ENCODE measurements at regions not wholly inside any gene's neighbourhood (a gene's known extent, or its start where the extent isn't known, plus 50 kb on each side); places are given as distances from the start of the nearest gene placed in this dataset.

DNA sequence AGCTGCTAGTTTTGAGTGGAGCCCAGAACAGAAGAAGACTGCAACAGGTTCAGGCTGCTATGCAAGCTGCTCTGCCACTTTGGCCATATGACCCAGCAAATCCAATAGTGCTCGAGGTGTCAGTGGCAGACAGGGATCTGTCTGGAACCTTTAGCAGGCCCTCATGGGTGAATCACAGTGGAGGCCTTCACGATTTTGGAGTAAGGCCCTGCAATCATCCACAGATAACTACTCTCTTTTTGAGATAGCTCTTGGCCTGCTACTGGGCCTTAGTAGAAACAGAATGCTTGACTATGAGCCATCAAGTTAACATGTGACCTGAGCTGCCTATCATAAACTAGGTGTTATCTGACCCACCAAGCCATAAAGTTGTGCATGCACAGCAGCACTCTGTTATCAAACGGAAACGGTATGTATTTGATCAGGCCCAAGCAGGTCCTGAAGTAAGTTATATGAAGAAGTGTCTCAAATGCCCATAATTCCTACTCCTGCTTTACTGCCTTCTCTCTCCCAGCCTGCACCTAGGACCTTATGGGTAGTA, 116.9 kb upstream of the CCDC196 start:
- no peak for DNase-seq (ENCODE audit: low spot score)

DNA sequence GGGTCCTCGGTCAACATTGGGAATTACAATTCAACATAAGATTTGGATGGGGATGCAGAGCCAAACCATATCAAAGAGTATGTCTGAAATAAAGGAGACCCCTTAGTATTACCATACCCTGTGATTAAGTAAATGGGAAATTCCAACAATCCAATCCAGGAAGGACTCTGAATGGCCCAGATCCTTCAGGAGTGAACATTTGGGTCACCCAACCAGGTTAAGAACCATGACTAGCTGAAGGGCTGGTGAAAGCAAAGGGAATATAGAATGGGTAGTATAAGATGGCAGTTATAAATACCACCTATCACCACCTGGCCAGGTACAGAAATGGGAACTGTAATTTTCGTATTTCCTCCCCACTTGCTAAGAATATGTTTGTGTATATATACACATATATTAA, 114.4 kb upstream of the CCDC196 start:
- DNase-seq (ENCODE audit: low spot score) = no peak

DNA sequence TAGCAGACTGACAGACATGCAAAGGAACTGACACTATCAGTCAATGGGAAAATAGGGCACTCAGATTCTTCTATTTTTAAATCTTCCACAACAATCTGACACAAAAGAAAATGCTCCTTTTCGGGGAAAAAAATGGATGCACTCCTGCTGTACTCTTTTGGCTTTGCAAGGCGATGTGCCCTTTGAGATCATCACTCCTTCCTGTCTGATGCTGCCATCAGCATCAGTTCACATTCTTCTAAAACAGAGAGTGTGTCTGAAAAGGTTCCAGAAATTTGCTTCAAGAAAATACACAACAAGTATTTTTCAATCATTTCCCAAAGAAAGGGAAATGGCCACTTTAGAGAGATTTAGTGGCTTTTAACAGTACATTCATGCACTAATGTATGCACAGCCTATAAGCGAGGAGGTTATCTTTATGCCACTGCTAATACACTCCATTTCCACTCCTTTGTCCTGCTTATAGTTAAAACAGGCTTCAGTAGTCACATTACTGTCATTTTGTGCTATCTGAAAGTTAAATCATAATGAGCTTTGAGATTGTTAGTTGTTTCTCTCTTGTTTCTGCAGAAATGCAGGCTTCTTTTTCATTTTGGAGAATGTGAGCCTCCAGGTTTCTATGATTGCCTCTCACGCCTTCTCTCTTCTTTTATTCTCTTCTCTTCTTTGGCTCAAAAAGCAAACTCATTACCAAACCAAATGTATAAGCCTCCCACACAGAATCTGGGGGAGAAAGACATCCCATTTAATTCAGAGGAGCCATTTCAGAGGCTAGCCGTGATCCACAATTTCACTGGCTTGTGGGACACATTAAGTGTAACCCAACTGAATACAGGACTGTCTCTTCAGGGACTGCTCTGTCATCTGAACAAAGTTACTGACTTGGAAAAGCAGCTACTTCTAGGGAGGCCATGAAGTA, 110.9 kb upstream of the CCDC196 start:
- no peak for DNase-seq (ENCODE audit: low spot score)

GRCh38 chr14:66377574-66377973, 108.6 kb upstream of the CCDC196 start:
- DNase-seq (ENCODE audit: low spot score) = no peak

DNA sequence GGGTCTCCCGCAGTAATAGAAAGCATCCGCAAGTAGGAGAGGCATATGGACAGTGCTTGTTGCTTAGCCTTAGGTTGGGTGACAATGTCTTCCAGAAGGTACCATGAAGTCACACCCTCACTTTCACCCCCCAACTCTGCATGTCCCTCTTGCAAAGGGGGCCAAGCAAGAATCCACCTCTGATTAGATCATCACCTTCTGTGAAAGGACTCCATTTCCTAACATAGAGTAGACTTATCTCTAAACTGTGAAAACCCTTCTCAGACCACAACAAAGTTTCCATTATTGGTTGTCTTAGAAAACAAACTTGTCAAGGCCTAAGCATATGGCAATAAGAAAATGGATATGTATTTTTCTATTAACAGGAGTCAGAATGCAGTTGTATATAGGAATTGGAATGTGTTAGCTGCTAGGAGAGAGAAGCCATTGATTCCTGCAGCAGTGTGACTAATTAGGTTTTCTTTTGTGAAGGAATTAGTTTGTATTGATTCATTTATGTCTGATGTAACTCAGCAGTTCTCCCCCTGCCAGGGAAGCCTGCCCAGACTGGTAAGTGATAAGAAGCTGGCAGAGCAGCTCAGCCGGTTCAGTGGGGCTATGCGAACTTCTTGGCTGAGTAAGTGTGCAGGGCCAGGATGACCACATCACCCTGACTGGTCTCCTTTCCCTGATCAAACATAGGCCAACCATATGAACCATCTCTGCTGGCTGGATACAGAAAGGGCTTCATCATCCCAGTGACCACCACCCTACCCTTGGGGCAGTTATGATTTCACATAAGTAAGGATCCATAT, 107.3 kb upstream of the CCDC196 start:
- DNase-seq (ENCODE audit: low spot score) = no peak

DNA sequence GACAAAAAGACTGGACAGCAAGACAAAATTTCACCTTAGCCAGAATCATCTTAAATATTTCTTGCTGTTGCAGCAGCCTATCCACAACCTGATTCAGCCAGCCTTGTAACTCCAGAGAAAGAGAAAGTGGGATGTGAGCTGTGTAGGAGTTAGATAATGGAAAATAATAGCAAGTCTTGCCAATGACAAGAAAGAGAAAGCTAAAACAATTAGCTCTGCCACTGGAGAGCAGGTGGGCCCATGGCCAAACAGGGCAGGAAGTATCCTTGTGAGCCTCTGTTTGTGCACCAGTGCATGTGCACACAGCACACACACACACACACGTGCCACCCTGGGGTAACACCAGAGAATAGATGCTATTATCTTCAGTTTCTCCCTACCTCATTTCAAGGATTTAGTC, 106.0 kb upstream of the CCDC196 start:
- DNase-seq (ENCODE audit: low spot score) = no peak

GRCh38 chr14:66381755-66382154, 104.4 kb upstream of the CCDC196 start:
- no peak for DNase-seq (ENCODE audit: low spot score)

DNA sequence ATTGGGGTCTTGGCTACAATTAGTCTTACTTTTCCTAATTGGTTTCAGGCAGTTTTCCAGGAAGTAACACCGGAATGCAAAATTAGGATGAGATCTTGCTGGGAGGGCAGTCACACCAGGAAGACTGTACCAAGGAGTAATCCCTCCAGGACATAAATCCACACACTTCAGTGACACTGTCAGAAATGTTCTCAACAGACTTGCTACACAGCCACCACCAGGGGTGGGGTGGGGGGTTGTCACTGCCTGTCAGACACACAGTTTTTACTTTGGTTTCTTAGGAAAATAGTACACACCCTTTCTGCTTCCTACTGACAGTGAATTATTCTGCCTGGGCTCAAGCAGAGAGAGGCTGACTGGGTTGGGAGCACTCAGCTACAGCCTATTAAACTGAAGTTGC, 102.9 kb upstream of the CCDC196 start:
- no peak for DNase-seq (ENCODE audit: low spot score)

DNA sequence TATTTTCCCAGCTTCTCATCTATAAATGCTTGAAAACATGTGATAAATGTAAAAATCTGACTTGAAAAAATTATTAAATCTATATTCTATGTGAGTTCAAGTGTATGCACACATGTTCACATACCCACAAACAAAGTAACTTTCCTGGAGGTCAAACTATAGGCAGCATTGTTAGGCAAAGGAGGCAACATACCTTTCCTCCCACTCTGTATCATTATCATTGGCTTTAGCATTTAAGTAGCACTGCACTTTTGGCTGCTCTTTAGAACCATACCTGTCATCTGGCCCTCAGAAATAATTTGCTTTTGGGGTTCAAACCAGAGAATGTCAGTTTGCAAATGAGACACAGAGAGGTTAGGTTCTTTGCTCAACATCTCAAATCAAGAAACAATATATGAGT, 102.4 kb upstream of the CCDC196 start:
- DNase-seq (ENCODE audit: low spot score) = no peak

DNA sequence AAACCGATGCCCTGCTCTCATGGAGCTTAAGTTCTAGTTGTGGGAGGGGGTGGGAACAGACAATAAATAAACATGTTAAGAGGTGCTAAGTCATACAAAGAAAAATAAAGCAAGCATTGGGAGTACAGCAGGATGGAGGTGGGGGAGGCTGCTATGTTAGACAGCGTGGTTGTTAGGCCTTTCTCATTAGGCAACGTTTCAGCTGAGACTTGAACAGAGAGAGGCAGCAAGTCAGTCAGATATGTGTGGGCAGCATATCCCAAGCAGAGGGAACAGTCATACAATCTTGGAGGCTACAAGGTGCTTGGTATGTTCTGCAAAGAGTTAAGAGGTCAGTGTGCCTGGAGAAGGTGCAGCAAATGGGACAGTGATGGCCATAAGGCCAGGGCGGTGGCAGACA, 97.7 kb upstream of the CCDC196 start:
- no peak for DNase-seq (ENCODE audit: low spot score)

GRCh38 chr14:66389481-66389880, 96.7 kb upstream of the CCDC196 start:
- no peak for DNase-seq (ENCODE audit: low spot score)

- DNase-seq (ENCODE audit: low spot score) = no peak
These were observed 90.9 kb upstream of the CCDC196 start for GRCh38 chr14:66395300-66395699.

DNA sequence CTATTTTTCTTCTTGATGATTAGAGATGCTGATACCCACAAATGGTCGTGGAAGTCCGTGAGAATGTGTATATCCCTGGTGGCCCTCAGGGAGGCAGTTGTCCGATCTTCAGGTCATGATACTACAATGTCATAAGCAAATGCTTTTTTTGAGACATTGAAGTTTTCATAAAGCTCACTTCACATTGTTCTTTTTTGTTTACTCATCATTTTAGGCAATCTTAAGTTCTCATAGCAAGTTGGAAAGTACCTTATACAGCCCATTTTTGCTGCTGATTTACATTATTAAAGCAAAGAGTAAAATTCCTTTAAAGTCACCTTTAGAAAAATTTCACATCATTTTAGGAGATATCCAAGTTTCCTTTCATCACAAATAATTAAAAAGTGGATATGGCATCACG, 90.0 kb upstream of the CCDC196 start:
- DNase-seq (ENCODE audit: low spot score) = no peak

DNA sequence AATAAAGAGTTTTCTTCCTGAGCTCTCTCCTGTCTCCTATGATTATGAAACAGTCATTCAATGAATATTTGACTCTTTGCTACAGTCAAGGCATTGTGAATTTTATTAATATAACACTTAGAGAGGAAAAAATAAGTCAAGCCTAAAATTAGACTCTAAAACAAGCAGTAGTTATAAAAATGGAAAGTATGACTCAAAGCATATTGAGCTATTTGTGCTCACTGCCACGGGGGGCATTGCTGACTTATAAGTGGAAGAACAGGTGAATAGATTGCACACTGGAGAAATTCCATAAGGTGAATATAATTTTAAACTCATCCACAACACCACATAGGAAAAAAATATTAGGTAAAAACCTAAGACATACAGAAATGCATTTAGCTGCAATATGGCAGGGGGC, 87.7 kb upstream of the CCDC196 start:
- no peak for DNase-seq (ENCODE audit: low spot score)

DNA sequence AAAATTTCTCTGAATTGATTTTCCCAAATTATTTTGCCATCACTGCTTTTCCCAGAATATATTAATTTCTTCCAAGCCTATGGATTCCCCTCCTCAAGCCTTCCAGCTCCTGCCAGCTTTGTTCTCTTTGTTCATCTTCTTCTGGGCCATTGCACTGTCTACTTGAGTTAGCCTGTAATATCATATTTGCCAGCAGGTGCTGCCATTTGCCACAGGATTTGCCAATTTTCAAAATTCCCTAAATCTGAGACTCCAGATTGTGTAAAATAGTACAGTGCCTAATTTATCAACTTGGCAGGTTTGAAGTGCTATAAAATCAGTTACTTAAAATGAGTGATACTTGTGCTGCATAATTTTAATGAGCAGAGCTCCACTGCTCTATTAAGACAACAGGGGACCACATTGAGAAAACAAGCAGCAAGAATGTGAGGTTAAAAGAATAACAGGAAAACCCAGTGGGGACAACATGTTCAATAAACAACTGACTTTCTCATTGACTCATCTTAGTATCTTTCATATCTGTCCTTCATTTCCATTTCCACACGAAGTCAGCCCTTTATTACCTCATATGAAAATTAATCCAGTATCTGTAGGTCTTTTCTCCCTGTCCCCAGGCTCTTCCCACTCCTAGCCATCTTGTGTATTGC, 84.6 kb upstream of the CCDC196 start:
- no peak for DNase-seq (ENCODE audit: low spot score)

DNA sequence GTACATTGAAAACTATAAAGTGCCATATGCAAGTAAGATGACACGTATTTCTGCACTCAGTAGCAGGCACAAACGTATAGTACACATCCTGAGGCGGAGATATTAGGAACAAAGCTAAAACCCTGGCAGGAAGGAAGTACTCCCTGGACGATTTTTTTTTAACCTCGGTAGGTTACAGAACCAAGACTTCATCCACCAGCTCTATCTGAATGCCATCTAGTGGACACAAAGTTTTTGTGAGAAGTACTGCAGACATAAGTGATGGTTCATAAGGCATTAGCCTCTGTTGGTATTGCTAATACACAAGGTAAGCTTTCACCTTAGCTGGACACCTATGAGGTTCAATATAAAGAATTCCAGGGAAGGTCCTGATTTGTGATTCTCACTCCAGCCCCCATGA, 83.0 kb upstream of the CCDC196 start:
- peak; percentile 15 for DNase-seq (ENCODE audit: low spot score)

DNA sequence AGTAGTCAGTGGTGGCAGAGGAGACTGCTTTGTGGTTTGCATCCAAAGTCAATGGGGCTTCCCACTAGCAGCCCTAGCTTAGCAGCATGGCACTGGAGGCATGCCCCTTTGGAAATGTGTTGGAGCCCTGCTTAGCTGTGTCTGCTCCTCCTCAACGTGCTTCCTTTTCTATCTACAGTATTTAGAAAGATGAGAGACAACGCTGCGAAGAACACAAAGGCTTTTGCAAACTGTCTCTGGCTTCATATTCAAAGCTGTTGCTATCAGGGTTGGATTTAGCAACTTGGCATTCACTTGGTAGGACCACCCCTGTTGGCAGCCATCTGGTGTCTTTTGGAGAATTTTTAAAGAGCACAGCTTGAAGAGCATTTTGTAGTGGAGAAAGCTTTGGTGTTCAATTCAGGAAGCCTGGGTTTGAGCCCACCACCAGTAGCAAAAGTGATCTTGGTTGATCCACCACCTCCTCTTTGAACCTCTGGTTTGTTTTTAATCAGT, 82.1 kb upstream of the CCDC196 start:
- no peak for DNase-seq (ENCODE audit: low spot score)

DNA sequence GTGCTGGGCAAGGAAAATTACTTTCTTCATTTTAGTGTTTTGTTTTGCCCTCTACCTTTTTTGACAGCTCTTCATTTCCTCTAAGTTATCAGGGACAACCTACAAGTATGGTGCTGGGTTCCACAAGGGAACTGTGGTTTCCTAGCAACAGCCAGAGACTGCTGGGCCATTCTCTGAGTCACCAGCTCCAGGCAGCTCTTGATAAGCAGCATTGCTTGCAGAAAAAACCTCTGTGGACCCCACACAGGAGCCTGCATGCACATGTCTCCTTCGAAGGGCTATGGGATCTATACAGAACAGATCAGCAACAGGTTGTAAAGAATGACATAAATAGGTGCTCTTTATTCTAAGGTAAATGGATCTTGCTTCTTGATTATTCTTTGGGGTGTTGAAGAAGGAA, 81.0 kb upstream of the CCDC196 start:
- no peak for DNase-seq (ENCODE audit: low spot score)

DNA sequence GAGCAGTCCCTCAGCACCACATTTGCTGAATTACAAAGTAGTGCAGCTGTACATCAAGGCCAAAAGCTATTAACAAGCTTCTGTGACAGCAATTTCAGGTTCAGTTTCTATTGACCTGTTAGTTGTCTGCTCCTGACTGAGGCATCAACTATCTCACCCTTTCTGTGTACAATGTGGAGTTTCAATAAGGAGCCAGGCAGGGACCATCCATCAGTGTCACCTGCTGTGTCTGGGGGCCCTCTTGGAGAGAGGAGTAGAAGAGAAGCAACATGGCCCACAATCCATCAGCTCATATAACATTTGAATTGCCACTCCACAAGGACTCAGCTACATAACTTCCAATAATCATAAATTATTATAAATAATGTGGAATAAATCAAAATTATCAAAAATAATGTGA, 72.3 kb upstream of the CCDC196 start:
- DNase-seq (ENCODE audit: low spot score) = no peak

DNA sequence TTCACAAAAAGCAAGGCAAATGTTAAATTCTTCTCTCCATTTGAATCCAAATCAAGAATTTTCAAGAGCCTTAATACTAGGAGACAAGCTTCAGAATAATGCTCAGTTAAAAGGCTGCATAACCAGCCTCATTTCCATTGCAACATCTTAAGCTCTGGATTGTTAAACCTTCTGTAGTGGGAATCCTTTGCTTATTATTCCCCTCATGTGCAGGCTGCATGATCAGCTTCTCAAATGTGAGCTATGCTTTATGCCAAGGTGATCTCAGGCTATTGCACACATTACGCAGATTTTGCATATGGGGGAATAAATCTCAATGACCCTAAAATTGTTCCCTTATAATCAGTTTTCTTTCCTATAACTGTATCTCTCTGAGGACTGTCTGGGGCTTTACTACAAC, 71.7 kb upstream of the CCDC196 start:
- no peak for DNase-seq (ENCODE audit: low spot score)

GRCh38 chr14:66420251-66421006, 65.7 kb upstream of the CCDC196 start:
- DNase-seq (ENCODE audit: low spot score) = no peak
